ENCODE measurements at regions not wholly inside any gene's neighbourhood (a gene's known extent, or its start where the extent isn't known, plus 50 kb on each side); places are given as distances from the start of the nearest gene placed in this dataset.

DNA sequence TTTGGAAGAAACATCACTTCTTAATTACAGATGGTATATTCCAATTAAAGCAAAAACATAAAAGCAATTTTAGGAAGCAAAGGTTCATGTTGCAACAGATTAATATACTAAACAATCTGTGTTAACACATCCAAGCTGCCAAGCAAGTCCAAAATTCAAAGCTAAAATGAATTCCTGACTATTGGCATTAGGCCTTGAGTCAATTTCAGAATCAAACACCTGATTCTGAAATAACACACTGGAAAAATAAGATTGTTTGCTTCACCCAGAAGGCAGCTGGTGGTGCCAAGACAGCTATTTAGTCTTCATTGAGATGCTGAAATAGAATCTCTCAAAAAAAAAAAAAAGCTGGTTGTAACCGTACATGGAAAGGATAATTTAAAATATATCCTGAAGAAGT lies 465.6 kb downstream of the SOCS6 start:
- Histone ChIP-seq H4K20me1 (ENCODE audit: insufficient read depth, low read length) (no peaks in the 10 kb centered on the region), H3K27me3 (ENCODE audit: control insufficient read depth in 2 of 2, insufficient read depth in 2 of 2, low read length in 2 of 2) (no peaks in the 10 kb centered on the region), H2AFZ (ENCODE audit: insufficient read depth, low read depth, low read length, poor library complexity, severe bottlenecking) (no peak overlapping the region), H3K4me3 (replicated peaks in 1 of 3; ENCODE audit: low read depth in 2 of 3, low read length in 3 of 3) (no peak overlapping the region), H3K9me3 (replicated peaks in 1 of 2; ENCODE audit: control insufficient read depth in 1 of 2, insufficient read depth in 1 of 2, low read length in 2 of 2) (no peaks in the 10 kb centered on the region), H3K4me2 (replicated peaks; ENCODE audit: extremely low read depth, low read length, poor library complexity, severe bottlenecking) (no peak overlapping the region), H3K36me3 (replicated peaks in 1 of 2; ENCODE audit: control insufficient read depth in 1 of 2, insufficient read depth in 2 of 2, low read length in 2 of 2) (no peaks in the 10 kb centered on the region), H3K79me2 (ENCODE audit: insufficient read depth, low read length) (no peaks in the 10 kb centered on the region), H3K9ac (ENCODE audit: insufficient read depth, low read length, poor library complexity, severe bottlenecking) (no peak overlapping the region), H3K4me1 (ENCODE audit: control insufficient read depth in 1 of 2, insufficient read depth in 2 of 2, low read length in 2 of 2) (no peaks in the 10 kb centered on the region), H3K27ac (ENCODE audit: low read depth in 1 of 2, low read length in 2 of 2) (no peak overlapping the region)
- no CpG with 5 or more reads among the region's 1 CpG for WGBS (ENCODE audit: insufficient coverage)
- Mint-ChIP-seq H3K27me3 (ENCODE audit: low read depth in 3 of 3) (no peaks in the 10 kb centered on the region), H3K36me3 (no peaks in the 10 kb centered on the region), H3K27ac (no peak overlapping the region), H3K4me3 (no peak overlapping the region), H3K4me1 (no peaks in the 10 kb centered on the region), H3K9me3 (peaks cover 2 to 8% (median 3%) of the 10 kb centered on the region in 7 donors)
- DNase-seq: no peak
- TF ChIP-seq, protein P1, sequence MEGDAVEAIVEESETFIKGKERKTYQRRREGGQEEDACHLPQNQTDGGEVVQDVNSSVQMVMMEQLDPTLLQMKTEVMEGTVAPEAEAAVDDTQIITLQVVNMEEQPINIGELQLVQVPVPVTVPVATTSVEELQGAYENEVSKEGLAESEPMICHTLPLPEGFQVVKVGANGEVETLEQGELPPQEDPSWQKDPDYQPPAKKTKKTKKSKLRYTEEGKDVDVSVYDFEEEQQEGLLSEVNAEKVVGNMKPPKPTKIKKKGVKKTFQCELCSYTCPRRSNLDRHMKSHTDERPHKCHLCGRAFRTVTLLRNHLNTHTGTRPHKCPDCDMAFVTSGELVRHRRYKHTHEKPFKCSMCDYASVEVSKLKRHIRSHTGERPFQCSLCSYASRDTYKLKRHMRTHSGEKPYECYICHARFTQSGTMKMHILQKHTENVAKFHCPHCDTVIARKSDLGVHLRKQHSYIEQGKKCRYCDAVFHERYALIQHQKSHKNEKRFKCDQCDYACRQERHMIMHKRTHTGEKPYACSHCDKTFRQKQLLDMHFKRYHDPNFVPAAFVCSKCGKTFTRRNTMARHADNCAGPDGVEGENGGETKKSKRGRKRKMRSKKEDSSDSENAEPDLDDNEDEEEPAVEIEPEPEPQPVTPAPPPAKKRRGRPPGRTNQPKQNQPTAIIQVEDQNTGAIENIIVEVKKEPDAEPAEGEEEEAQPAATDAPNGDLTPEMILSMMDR (IDR thresholded peaks at IDR 0.05): no peak
- intact Hi-C loops (cut with micrococcal nuclease): no loop called here

DNA sequence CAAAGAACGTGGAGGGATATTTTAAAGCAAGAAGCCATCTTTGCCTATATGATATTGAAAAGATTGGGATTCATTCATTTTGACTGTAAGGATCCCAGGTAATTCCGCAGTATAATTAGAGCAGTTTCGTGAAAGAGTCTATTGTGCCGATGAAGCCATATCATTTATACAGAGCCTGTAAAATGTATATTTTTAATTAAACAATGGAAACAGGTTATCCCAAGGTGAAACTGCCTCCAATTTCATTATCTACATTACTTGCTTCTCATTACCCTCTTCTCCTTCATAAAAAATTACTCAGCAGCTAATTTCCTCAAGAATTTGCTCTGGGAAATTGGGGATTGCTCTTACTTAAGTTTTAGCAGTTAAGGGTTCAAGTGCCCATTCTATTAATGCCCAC lies 444.1 kb downstream of the SOCS6 start:
- peaks cover 9 to 11% of the 10 kb centered on the region in 2 donors for H3K9me3 ChIP-seq (replicated peaks in 1 of 2; ENCODE audit: control insufficient read depth in 1 of 2, insufficient read depth in 1 of 2, low read length in 2 of 2)
- H4K20me1 ChIP-seq (ENCODE audit: insufficient read depth, low read length): no peaks in the 10 kb centered on the region
- no peak overlapping the region for H3K27ac ChIP-seq (ENCODE audit: low read depth in 1 of 2, low read length in 2 of 2)
- H3K27ac Mint-ChIP-seq: no peak overlapping the region
- no peak overlapping the region for H3K4me3 Mint-ChIP-seq
- DNase-seq: no peak
- TF ChIP-seq, protein P1 (IDR thresholded peaks at IDR 0.05): no peak
- WGBS (ENCODE audit: insufficient coverage): 100% methylated on average over 1 of the region's 4 CpGs
- H3K4me1 Mint-ChIP-seq: no peaks in the 10 kb centered on the region
- no peaks in the 10 kb centered on the region for H3K36me3 ChIP-seq (replicated peaks in 1 of 2; ENCODE audit: control insufficient read depth in 1 of 2, insufficient read depth in 2 of 2, low read length in 2 of 2)
- peaks cover 0 to 1% (median 0%) of the 10 kb centered on the region in 3 donors for H3K27me3 Mint-ChIP-seq (ENCODE audit: low read depth in 3 of 3)
- H3K79me2 ChIP-seq (ENCODE audit: insufficient read depth, low read length): no peaks in the 10 kb centered on the region
- no peaks in the 10 kb centered on the region for H3K4me1 ChIP-seq (ENCODE audit: control insufficient read depth in 1 of 2, insufficient read depth in 2 of 2, low read length in 2 of 2)
- no peak overlapping the region for H3K4me3 ChIP-seq (replicated peaks in 1 of 3; ENCODE audit: low read depth in 2 of 3, low read length in 3 of 3)
- intact Hi-C loops (cut with micrococcal nuclease): no loop called here
- H3K4me2 ChIP-seq (replicated peaks; ENCODE audit: extremely low read depth, low read length, poor library complexity, severe bottlenecking): no peak overlapping the region
- no peak overlapping the region for H2AFZ ChIP-seq (ENCODE audit: insufficient read depth, low read depth, low read length, poor library complexity, severe bottlenecking)
- no peak overlapping the region for H3K9ac ChIP-seq (ENCODE audit: insufficient read depth, low read length, poor library complexity, severe bottlenecking)
- no peaks in the 10 kb centered on the region for H3K36me3 Mint-ChIP-seq
- no peaks in the 10 kb centered on the region for H3K27me3 ChIP-seq (ENCODE audit: control insufficient read depth in 2 of 2, insufficient read depth in 2 of 2, low read length in 2 of 2)
- H3K9me3 Mint-ChIP-seq: peaks cover 12 to 25% (median 21%) of the 10 kb centered on the region in 7 donors

Measured in CD14-positive monocyte (primary cell).